Psoas muscle (tissue), 7 donors: ENCODE measurements at regions not wholly inside any gene's neighbourhood (a gene's known extent, or its start where the extent isn't known, plus 50 kb on each side); places are given as distances from the start of the nearest gene placed in this dataset.

Source experiments
- ATAC-seq, 4 donors: fragments of 200-7000 bp; cut with Tn5 transposase; one replicate each; pipeline ENCODE4 v1.9.1; 2020; ENCODE audit warnings: moderate library complexity in 3 of 4, mild to moderate bottlenecking in 2 of 4
- DNase-seq, 2 donors: peaks; one replicate each; pipeline ENCODE4 v3.0.0-alpha.2; 2020
- H3K27ac ChIP-seq: fragments of 200-600 bp; one replicate; pipeline ENCODE4 v1.8.0; 2022
- H3K27me3 ChIP-seq, 3 donors: fragments of 200-600 bp in 1 of 3; one replicate each; pipeline versions ENCODE4 v1.6.1 to v1.8.0; 2013 to 2022; ENCODE audit warnings: low read length in 2 of 3, mild to moderate bottlenecking in 2 of 3, moderate library complexity in 1 of 3; ENCODE audit not compliant: insufficient read depth in 3 of 3
- H3K36me3 ChIP-seq, 2 donors: fragments of 200-600 bp in 1 of 2; one replicate each; pipeline versions ENCODE4 v1.6.1 to v1.8.0; 2013 to 2022; ENCODE audit warnings: low read depth in 1 of 2, mild to moderate bottlenecking in 1 of 2, moderate library complexity in 1 of 2; ENCODE audit not compliant: insufficient read depth in 1 of 2
- H3K4me1 ChIP-seq: fragments of 200-600 bp; one replicate; pipeline ENCODE4 v1.8.0; 2022
- H3K4me3 ChIP-seq: fragments of 200-600 bp; one replicate; pipeline ENCODE4 v1.8.0; 2022; ENCODE audit warnings: mild to moderate bottlenecking
- H3K9me3 ChIP-seq: fragments of 200-600 bp; one replicate; pipeline ENCODE4 v1.8.0; 2022
- CTCF ChIP-seq: fragments of 200-600 bp; IDR thresholded peaks from one replicate; pipeline ENCODE4 v1.8.0; 2022; ENCODE audit warnings: antibody characterized with exemption
- WGBS, 3 donors: extraction: QIAGEN DNeasy Blood & Tissue Kit; methylation state at CpG; one replicate each; pipeline versions ENCODE4 v1.1.6 to v1.1.7; 2013; 5-methylcytosine and 5-hydroxymethylcytosine counted together
- intact Hi-C, 2 donors: fragments of 100-400 bp; cut with DNase I; formaldehyde crosslinking; loops; one replicate each; pipeline versions ENCODE4 v1.11.0 to v1.14.2; 2022
- donor health status: healthy with polysubstance abuse.
- donor health status: DM: no; HTN: no; CAD: no; lungs with moderate emphysema.
- donor health status: Bipolar disorder and iron deficiency.
- donor health status: healthy.
- donor health status: DM: yes; HTN: yes; CAD: no.
- donor health status: DM: no; HTN: no; CAD: no.
- donor health status: DM: yes; HTN: yes; CAD: no.

- WGBS, 3 donors, result 94 to 96% (median 95%) methylated on average over 7 of the region's 7 CpGs
- no peak for DNase-seq
Observed at GRCh38 chr11:129726179-129726578, 89.5 kb upstream of the TMEM45B start.

GRCh38 chr11:129728581-129728980 lies 87.1 kb upstream of the TMEM45B start:
- no peaks in the 10 kb centered on the region for H3K36me3 ChIP-seq
- ATAC-seq, result no peak
- TF ChIP-seq CTCF, result no peak
- WGBS, 3 donors, result 43 to 50% (median 49%) methylated on average over 7 of the region's 7 CpGs
- intact Hi-C loops, result no loop called here
- no peaks in the 10 kb centered on the region for H3K9me3 ChIP-seq
- no peak for DNase-seq
- no peak overlapping the region for H3K27ac ChIP-seq
- H3K4me3 ChIP-seq, result no peak overlapping the region
- H3K4me1 ChIP-seq, result no peaks in the 10 kb centered on the region
- peaks cover 0 to 4% (median 4%) of the 10 kb centered on the region in 3 donors for H3K27me3 ChIP-seq

More at GRCh38 chr11:129726179-129726578, 89.5 kb upstream of the TMEM45B start:
- no peak for ATAC-seq
- no peaks in the 10 kb centered on the region for H3K9me3 ChIP-seq
- no peak for TF ChIP-seq CTCF
- intact Hi-C loops, result no loop called here
- no peak overlapping the region for H3K27ac ChIP-seq
- H3K4me3 ChIP-seq, result no peak overlapping the region
- peaks cover 0 to 13% (median 5%) of the 10 kb centered on the region in 3 donors for H3K27me3 ChIP-seq
- no peaks in the 10 kb centered on the region for H3K4me1 ChIP-seq
- H3K36me3 ChIP-seq, result no peaks in the 10 kb centered on the region

GRCh38 chr11:129729216-129729615 lies 86.4 kb upstream of the TMEM45B start:
- no peaks in the 10 kb centered on the region for H3K36me3 ChIP-seq
- no peak for TF ChIP-seq CTCF
- H3K27me3 ChIP-seq, result peaks cover 0 to 4% (median 2%) of the 10 kb centered on the region in 3 donors
- no peak for DNase-seq
- no peak for ATAC-seq
- no peak overlapping the region for H3K4me3 ChIP-seq
- H3K4me1 ChIP-seq, result no peaks in the 10 kb centered on the region
- no peak overlapping the region for H3K27ac ChIP-seq
- no peaks in the 10 kb centered on the region for H3K9me3 ChIP-seq
- 62 to 72% (median 63%) methylated on average over 5 of the region's 5 CpGs for WGBS, 3 donors
- intact Hi-C loops, result no loop called here

- DNase-seq, result no peak
- intact Hi-C loops, result no loop called here
- ATAC-seq, result no peak
- H3K4me1 ChIP-seq, result no peaks in the 10 kb centered on the region
- H3K36me3 ChIP-seq, result no peaks in the 10 kb centered on the region
- no peak for TF ChIP-seq CTCF
- H3K27me3 ChIP-seq, result peaks cover 0 to 4% (median 2%) of the 10 kb centered on the region in 3 donors
- H3K4me3 ChIP-seq, result no peak overlapping the region
- no peaks in the 10 kb centered on the region for H3K9me3 ChIP-seq
- no peak overlapping the region for H3K27ac ChIP-seq
- whole genome bisulfite sequencing, 3 donors, result 90 to 91% (median 91%) methylated on average over 10 of the region's 10 CpGs
Observed at GRCh38 chr11:129729823-129730222, 85.8 kb upstream of the TMEM45B start.

GRCh38 chr11:129731316-129731715 lies 84.3 kb upstream of the TMEM45B start:
- Histone ChIP-seq H3K4me3 (no peak overlapping the region), H3K9me3 (no peaks in the 10 kb centered on the region), H3K27me3 (peaks cover 0 to 4% (median 2%) of the 10 kb centered on the region in 3 donors), H3K27ac (no peak overlapping the region), H3K4me1 (no peaks in the 10 kb centered on the region), H3K36me3 (no peaks in the 10 kb centered on the region)
- ATAC-seq (no peak), DNase-seq (no peak)
- TF ChIP-seq CTCF, result no peak
- 64 to 72% (median 71%) methylated on average over 8 of the region's 8 CpGs for WGBS, 3 donors
- intact Hi-C loops, result no loop called here
